ENCODE measurements at regions not wholly inside any gene's neighbourhood (a gene's known extent, or its start where the extent isn't known, plus 50 kb on each side); places are given as distances from the start of the nearest gene placed in this dataset.

GRCh38 chr3:153633407-153633806 is 471.4 kb downstream of the RAP2B start:
- Histone ChIP-seq H3K27me3 (ENCODE audit: insufficient read depth, low read length) (no peaks in the 10 kb centered on the region), H2AFZ (ENCODE audit: low read depth, low read length, poor library complexity, severe bottlenecking) (no peak overlapping the region), H3K79me2 (ENCODE audit: insufficient read depth, low read length) (no peaks in the 10 kb centered on the region), H3K4me3 (replicated peaks in 1 of 2; ENCODE audit: low read depth in 1 of 2, low read length in 2 of 2) (no peak overlapping the region), H3K27ac (ENCODE audit: low read depth, low read length) (no peak overlapping the region), H3K9me2 (ENCODE audit: insufficient read depth) (no peaks in the 10 kb centered on the region), H3K4me2 (ENCODE audit: low read length) (no peak overlapping the region), H3K9me3 (ENCODE audit: control insufficient read depth in 1 of 2, insufficient read depth in 1 of 2, low read depth in 1 of 2, low read length in 2 of 2) (no peaks in the 10 kb centered on the region), H3K36me3 (ENCODE audit: control insufficient read depth in 1 of 2, insufficient read depth in 2 of 2, low read length in 2 of 2) (no peaks in the 10 kb centered on the region), H3K4me1 (ENCODE audit: control insufficient read depth in 1 of 2, insufficient read depth in 2 of 2, low read length in 2 of 2) (no peaks in the 10 kb centered on the region), H4K20me1 (ENCODE audit: insufficient read depth) (no peaks in the 10 kb centered on the region), H3K9ac (ENCODE audit: low read length) (no peak overlapping the region)
- TF ChIP-seq JUND (IDR thresholded peaks at IDR 0.05) (no peak), FOSL1 (IDR thresholded peaks at IDR 0.05; ENCODE audit: low read depth) (no peak), CTCF (IDR thresholded peaks at IDR 0.05 in 2 of 3, conservative IDR thresholded peaks at IDR 0.05 in 1 of 3; ENCODE audit: borderline replicate concordance in 1 of 3, insufficient read depth in 1 of 3, low read depth in 2 of 3, low read length in 2 of 3) (no peak), EZH2phosphoT487 (IDR thresholded peaks at IDR 0.05; ENCODE audit: borderline replicate concordance) (no peak), ZNF274 (IDR thresholded peaks at IDR 0.05; ENCODE audit: low read depth, low read length) (no peak), YY1 (IDR thresholded peaks at IDR 0.05; ENCODE audit: extremely low read depth, insufficient replicate concordance, low read depth, low read length) (no peak), POLR2AphosphoS5 (IDR thresholded peaks at IDR 0.05; ENCODE audit: low read depth, low read length) (no peak), TCF7L2 (IDR thresholded peaks at IDR 0.05; ENCODE audit: borderline replicate concordance, extremely low read depth, insufficient read depth, insufficient read length) (no peak), ELF1 (IDR thresholded peaks at IDR 0.05; ENCODE audit: borderline replicate concordance, low read depth) (no peak)
- TF ChIP-seq, protein P1, sequence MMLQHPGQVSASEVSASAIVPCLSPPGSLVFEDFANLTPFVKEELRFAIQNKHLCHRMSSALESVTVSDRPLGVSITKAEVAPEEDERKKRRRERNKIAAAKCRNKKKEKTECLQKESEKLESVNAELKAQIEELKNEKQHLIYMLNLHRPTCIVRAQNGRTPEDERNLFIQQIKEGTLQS (IDR thresholded peaks at IDR 0.05), result no peak
- ChIA-PET RAD21 (ENCODE audit: low non-redundant PET in 1 of 2, low total read pairs in 2 of 2, uncharacterized antibody in 2 of 2, unreplicated experiment in 2 of 2) (no interaction called here), POLR2A (no interaction called here), CTCF (no interaction called here)
- intact Hi-C loops (cut with micrococcal nuclease), result no loop called here
- ATAC-seq (no peak), DNase-seq (ENCODE audit: low read depth, low spot score) (no peak)
- BruUV-seq (replicated peaks), result no TSS peak

All from HCT116 (cell line).